H9 (cell line): ENCODE measurements at regions not wholly inside any gene's neighbourhood (a gene's known extent, or its start where the extent isn't known, plus 50 kb on each side); places are given as distances from the start of the nearest gene placed in this dataset.

Experiments
- DNase-seq: peaks from one replicate; pipeline ENCODE4 v3.0.0-alpha.2; 2017
- H2AFZ ChIP-seq: one replicate; pipeline ENCODE4 v1.6.1; 2013; ENCODE audit warnings: mild to moderate bottlenecking, low read length, control low read depth, moderate library complexity
- H2AK5ac ChIP-seq: 2 replicates; pipeline ENCODE4 v1.6.1; 2013; ENCODE audit warnings: low read length, control low read depth, mixed read lengths; ENCODE audit not compliant: insufficient read length
- H2BK120ac ChIP-seq: one replicate; pipeline ENCODE4 v1.6.1; 2013; ENCODE audit warnings: low read depth, mild to moderate bottlenecking, low read length, control low read depth, inconsistent platforms; ENCODE audit not compliant: poor library complexity, severe bottlenecking
- H2BK12ac ChIP-seq: 2 replicates; pipeline ENCODE4 v1.6.1; 2013; ENCODE audit warnings: low read length, control low read depth, mixed read lengths, low read depth; ENCODE audit not compliant: insufficient read length
- H2BK15ac ChIP-seq: 2 replicates; pipeline ENCODE4 v1.6.1; 2013; ENCODE audit warnings: low read depth, low read length, control low read depth
- H2BK20ac ChIP-seq: one replicate; pipeline ENCODE4 v1.6.1; 2013; ENCODE audit warnings: low read depth, mild to moderate bottlenecking, low read length, control low read depth, inconsistent platforms; ENCODE audit not compliant: poor library complexity, severe bottlenecking
- H2BK5ac ChIP-seq: 2 replicates; pipeline ENCODE4 v1.6.1; 2013; ENCODE audit warnings: low read length, control low read depth, mixed read lengths; ENCODE audit not compliant: insufficient read length
- H3K14ac ChIP-seq: 2 replicates; pipeline ENCODE4 v1.6.1; 2013; ENCODE audit warnings: low read length, control low read depth; ENCODE audit not compliant: insufficient read depth
- H3K18ac ChIP-seq: 2 replicates; pipeline ENCODE4 v1.6.1; 2013; ENCODE audit warnings: low read depth, mild to moderate bottlenecking, mixed read lengths, low read length, control low read depth; ENCODE audit not compliant: insufficient read length
- H3K23ac ChIP-seq: 2 replicates; pipeline ENCODE4 v1.6.1; 2013; ENCODE audit warnings: low read length, control low read depth, mixed read lengths, low read depth; ENCODE audit not compliant: insufficient read length
- H3K23me2 ChIP-seq: 2 replicates; pipeline ENCODE4 v1.6.1; 2013; ENCODE audit warnings: low read depth, mild to moderate bottlenecking, mixed read lengths, low read length, control low read depth; ENCODE audit not compliant: insufficient read length, poor library complexity, severe bottlenecking
- H3K27ac ChIP-seq: 2 replicates; pipeline ENCODE4 v1.5.1; 2013; ENCODE audit warnings: low read length, control low read depth, mixed read lengths, low read depth; ENCODE audit not compliant: insufficient read length
- H3K27me3 ChIP-seq: 2 replicates; pipeline ENCODE4 v1.6.1; 2013; ENCODE audit warnings: low read length, control low read depth, inconsistent platforms; ENCODE audit not compliant: insufficient read depth
- H3K4ac ChIP-seq: 2 replicates; pipeline ENCODE4 v1.6.1; 2013; ENCODE audit warnings: low read depth, mild to moderate bottlenecking, control low read depth, inconsistent platforms, low read length, moderate library complexity
- H3K4me1 ChIP-seq: 2 replicates; pipeline ENCODE4 v1.6.1; 2013; ENCODE audit warnings: low read length, control low read depth, inconsistent platforms; ENCODE audit not compliant: insufficient read depth
- H3K4me2 ChIP-seq: 2 replicates; pipeline ENCODE4 v1.6.1; 2013; ENCODE audit warnings: low read length, control low read depth, mixed read lengths; ENCODE audit not compliant: insufficient read length, insufficient read depth
- H3K56ac ChIP-seq: 2 replicates; pipeline ENCODE4 v1.6.1; 2013; ENCODE audit warnings: low read depth, mild to moderate bottlenecking, mixed read lengths, low read length, control low read depth; ENCODE audit not compliant: insufficient read length
- H3K79me1 ChIP-seq: 2 replicates; pipeline ENCODE4 v1.6.1; 2013; ENCODE audit warnings: low read depth, mild to moderate bottlenecking, moderate library complexity, low read length, control low read depth, inconsistent platforms; ENCODE audit not compliant: insufficient read depth, poor library complexity, severe bottlenecking
- H3K79me2 ChIP-seq: 2 replicates; pipeline ENCODE4 v1.6.1; 2013; ENCODE audit warnings: low read length, control low read depth, inconsistent platforms; ENCODE audit not compliant: insufficient read depth
- H3K9ac ChIP-seq: 2 replicates; pipeline ENCODE4 v1.6.1; 2013; ENCODE audit warnings: low read length, control low read depth, mixed read lengths; ENCODE audit not compliant: insufficient read length; ENCODE audit errors: extremely low read depth
- H3K9me3 ChIP-seq: one replicate; pipeline ENCODE4 v1.6.1; 2013; ENCODE audit warnings: low read depth, low read length, inconsistent platforms; ENCODE audit not compliant: control insufficient read depth
- H3T11ph ChIP-seq: one replicate; pipeline ENCODE4 v1.6.1; 2013; ENCODE audit warnings: mild to moderate bottlenecking, low read length, control low read depth, inconsistent platforms
- H4K20me1 ChIP-seq: one replicate; pipeline ENCODE4 v1.6.1; 2013; ENCODE audit not compliant: control insufficient read depth, insufficient read length, insufficient read depth
- H4K5ac ChIP-seq: 2 replicates; pipeline ENCODE4 v1.6.1; 2013; ENCODE audit warnings: low read depth, mild to moderate bottlenecking, mixed read lengths, low read length, control low read depth; ENCODE audit not compliant: insufficient read length
- H4K8ac ChIP-seq: replicated peaks from 2 replicates; pipeline ENCODE4 v1.6.1; 2013; ENCODE audit warnings: low read length, control low read depth, mixed read lengths, low read depth; ENCODE audit not compliant: insufficient read length
- H4K91ac ChIP-seq: 2 replicates; pipeline ENCODE4 v1.6.1; 2013; ENCODE audit warnings: low read depth, mild to moderate bottlenecking, moderate library complexity, mixed read lengths, low read length, control low read depth; ENCODE audit not compliant: insufficient read length
- H3K27ac Mint-ChIP-seq, 3 experiments: 2 replicates in 2 of 3; 3 replicates in 1 of 3; pipeline ENCODE4 v1.8.0; 2020 to 2021; ENCODE audit warnings: mixed read lengths in 3 of 3, mild to moderate bottlenecking in 1 of 3, moderate library complexity in 1 of 3
- H3K27me3 Mint-ChIP-seq: 2 replicates; pipeline ENCODE4 v1.8.0; 2021; ENCODE audit warnings: low read depth, mild to moderate bottlenecking, moderate library complexity, mixed read lengths
- H3K36me3 Mint-ChIP-seq, 3 experiments: 2 replicates in 2 of 3; 3 replicates in 1 of 3; pipeline ENCODE4 v1.8.0; 2020 to 2021; ENCODE audit warnings: low read depth in 3 of 3, mixed read lengths in 3 of 3; ENCODE audit not compliant: insufficient read depth in 1 of 3
- H3K4me1 Mint-ChIP-seq, 2 experiments: 2 replicates each; pipeline ENCODE4 v1.8.0; 2020; ENCODE audit warnings: mixed read lengths in 2 of 2
- H3K4me3 Mint-ChIP-seq, 2 experiments: 2 replicates in 1 of 2; 3 replicates in 1 of 2; pipeline ENCODE4 v1.8.0; 2020 to 2021; ENCODE audit warnings: mild to moderate bottlenecking in 2 of 2, mixed read lengths in 2 of 2, moderate library complexity in 1 of 2
- H3K9me3 Mint-ChIP-seq, 2 experiments: 2 replicates in 1 of 2; 3 replicates in 1 of 2; pipeline ENCODE4 v1.8.0; 2020; ENCODE audit warnings: mild to moderate bottlenecking in 2 of 2, mixed read lengths in 2 of 2, moderate library complexity in 1 of 2
- CTCF ChIP-seq: fragments of 200-600 bp; sonication (generic); conservative IDR thresholded peaks from 3 replicates; pipeline ENCODE4 v1.8.0; 2021; ENCODE audit warnings: antibody characterized with exemption, mild to moderate bottlenecking
- WGBS: extraction: QIAGEN DNeasy Blood & Tissue Kit; methylation state at CpG from one replicate; pipeline ENCODE4 v1.1.7; 2013; ENCODE audit warnings: missing lambda C conversion rate, low lambda C conversion rate, mixed read lengths; ENCODE audit not compliant: insufficient read length; ENCODE audit errors: extremely low coverage; 5-methylcytosine and 5-hydroxymethylcytosine counted together

- H3T11ph ChIP-seq = no peak overlapping the region
- Mint-ChIP-seq H3K36me3 (no peaks in the 10 kb centered on the region), H3K9me3 (peaks cover 2% of the 10 kb centered on the region in 2 experiments), H3K4me1 (peaks cover 8 to 22% of the 10 kb centered on the region in 2 experiments), H3K27me3 (peaks cover 8% of the 10 kb centered on the region), H3K27ac (no peak overlapping the region), H3K4me3 (no peak overlapping the region)
- no peak overlapping the region for H3K18ac ChIP-seq
- H2BK12ac ChIP-seq = no peak overlapping the region
- no peak overlapping the region for H2BK120ac ChIP-seq
- no peaks in the 10 kb centered on the region for H4K20me1 ChIP-seq
- H3K14ac ChIP-seq = no peak overlapping the region
- no peaks in the 10 kb centered on the region for H3K27me3 ChIP-seq
- no peak overlapping the region for H3K9ac ChIP-seq
- H3K23me2 ChIP-seq = no peaks in the 10 kb centered on the region
- no peak overlapping the region for H2AK5ac ChIP-seq
- no peaks in the 10 kb centered on the region; the same call in 1 of the 2 replicates for H3K4me1 ChIP-seq
- H3K9me3 ChIP-seq = no peaks in the 10 kb centered on the region
- no peak overlapping the region for H2BK20ac ChIP-seq
- no peak overlapping the region for H2BK15ac ChIP-seq
- H3K4me2 ChIP-seq = no peak overlapping the region
- H3K23ac ChIP-seq = no peak overlapping the region
- no peaks in the 10 kb centered on the region for H3K79me1 ChIP-seq
- no peaks in the 10 kb centered on the region for H3K79me2 ChIP-seq
- DNase-seq = no peak
- H3K4ac ChIP-seq = no peak overlapping the region
- no peak overlapping the region for H4K91ac ChIP-seq
- no peak overlapping the region for H3K27ac ChIP-seq
- TF ChIP-seq CTCF = no peak
- H2AFZ ChIP-seq = no peak overlapping the region
- no CpG with 5 or more reads among the region's 9 CpGs for WGBS
- H4K8ac ChIP-seq = no peak overlapping the region
- no peak overlapping the region for H3K56ac ChIP-seq
- H4K5ac ChIP-seq = no peak overlapping the region
- no peak overlapping the region for H2BK5ac ChIP-seq
These were observed 74.9 kb downstream of the MATN1 start for GRCh38 chr1:30648408-30649000.
